ENCODE measurements at regions not wholly inside any gene's neighbourhood (a gene's known extent, or its start where the extent isn't known, plus 50 kb on each side); places are given as distances from the start of the nearest gene placed in this dataset.

GRCh38 chr3:78529601-78530000 lies 1238.2 kb downstream of the ROBO1 start:
- Histone ChIP-seq H3K4me3 (replicated peaks in 1 of 3; ENCODE audit: insufficient read depth in 1 of 3, low read depth in 1 of 3, low read length in 3 of 3) (no peak overlapping the region), H3K36me3 (ENCODE audit: control insufficient read depth in 2 of 2, extremely low read depth in 1 of 2, insufficient read depth in 2 of 2, low read length in 2 of 2) (no peaks in the 10 kb centered on the region), H3K4me2 (ENCODE audit: insufficient read depth, low read length) (no peak overlapping the region), H3K9me3 (replicated peaks; ENCODE audit: control insufficient read depth, insufficient read depth, low read length) (no peaks in the 10 kb centered on the region), H3K9ac (replicated peaks; ENCODE audit: extremely low read depth, insufficient read depth, low read length) (no peak overlapping the region), H3K79me2 (ENCODE audit: control insufficient read depth, insufficient read depth, low read length) (no peaks in the 10 kb centered on the region), H2AFZ (ENCODE audit: low read depth, low read length) (no peak overlapping the region), H3K9me1 (replicated peaks; ENCODE audit: control insufficient read depth, extremely low read depth, insufficient read depth, low read length) (no peaks in the 10 kb centered on the region), H3K27me3 (ENCODE audit: control insufficient read depth in 2 of 2, insufficient read depth in 2 of 2, low read length in 2 of 2) (no peaks in the 10 kb centered on the region), H4K20me1 (replicated peaks; ENCODE audit: control insufficient read depth, extremely low read depth, insufficient read depth, low read length) (no peaks in the 10 kb centered on the region), H3K4me1 (ENCODE audit: control insufficient read depth, extremely low read depth, insufficient read depth, low read length) (no peaks in the 10 kb centered on the region), H3K27ac (ENCODE audit: insufficient read depth, low read depth, low read length) (no peak overlapping the region)
- ChIA-PET POLR2A (no interaction called here), CTCF (no interaction called here)
- BruUV-seq (replicated peaks): no TSS peak
- FAIRE-seq (no peak), DNase-seq (ENCODE audit: low read depth, low spot score) (no peak)
- dilution Hi-C loops (cut with MboI; ENCODE audit: extremely low pct_ligation_motif_present, low sequenced_read_pairs): no loop called here
- intact Hi-C loops (cut with micrococcal nuclease): no loop called here
- TF ChIP-seq POLR2A (IDR thresholded peaks at IDR 0.05; ENCODE audit: low read depth, low read length) (no peak), EZH2 (IDR thresholded peaks at IDR 0.05; ENCODE audit: borderline replicate concordance, low read depth, low read length, severe bottlenecking) (no peak), FOS (IDR thresholded peaks at IDR 0.05; ENCODE audit: borderline replicate concordance, insufficient read depth, low read length) (no peak), MYC (IDR thresholded peaks at IDR 0.05; ENCODE audit: low read depth, low read length) (no peak), GATA2 (IDR thresholded peaks at IDR 0.05; ENCODE audit: insufficient read depth, insufficient read length, low read depth, low read length) (no peak), CTCF (IDR thresholded peaks at IDR 0.05; ENCODE audit: extremely low read depth in 1 of 2, insufficient read depth in 1 of 2, low read depth in 1 of 2, low read length in 2 of 2) (no peak), JUN (IDR thresholded peaks at IDR 0.05; ENCODE audit: borderline replicate concordance, insufficient read depth, insufficient read length, low read depth) (no peak), MAX (IDR thresholded peaks at IDR 0.05; ENCODE audit: insufficient read depth, insufficient read length) (no peak), POLR2AphosphoS5 (IDR thresholded peaks at IDR 0.05; ENCODE audit: insufficient read depth, low read depth, low read length) (no peak)

Data from endothelial cell of umbilical vein (primary cell).